Body of pancreas (tissue), 4 donors: ENCODE measurements at regions not wholly inside any gene's neighbourhood (a gene's known extent, or its start where the extent isn't known, plus 50 kb on each side); places are given as distances from the start of the nearest gene placed in this dataset.

Experiments
- ATAC-seq: fragments of 150-250 bp; one replicate; pipeline ENCODE4 v1.9.1; 2016
- DNase-seq, 4 donors: peaks; one replicate each; pipeline ENCODE4 v3.0.0-alpha.2; 2019
- H3K27ac ChIP-seq, 4 donors: fragments of 200-600 bp; sonication (generic); 1 replicate in 3 of 4; 2 replicates in 1 of 4; pipeline versions ENCODE4 v1.5.1 to v1.6.1; 2016 to 2019; ENCODE audit warnings: mild to moderate bottlenecking in 1 of 4, mixed read lengths in 1 of 4, moderate library complexity in 1 of 4
- H3K27me3 ChIP-seq, 2 donors: fragments of 200-600 bp; sonication (generic); one replicate each; pipeline ENCODE4 v1.6.0; 2016; ENCODE audit warnings: mild to moderate bottlenecking in 1 of 2
- H3K36me3 ChIP-seq, 2 donors: fragments of 200-600 bp; sonication (generic); replicated peaks in 1 of 2; 2 replicates each; pipeline ENCODE4 v1.5.1; 2016; ENCODE audit warnings: low read depth in 2 of 2; ENCODE audit not compliant: insufficient read depth in 1 of 2
- H3K4me1 ChIP-seq: fragments of 200-600 bp; sonication (generic); one replicate; pipeline ENCODE4 v1.6.0; 2016
- H3K4me3 ChIP-seq, 2 donors: fragments of 200-600 bp; sonication (generic); 1 replicate in 1 of 2; 2 replicates in 1 of 2; pipeline ENCODE4 v1.5.1; 2016 to 2019
- H3K9me3 ChIP-seq, 3 donors: fragments of 200-600 bp; sonication (generic); 1 replicate in 2 of 3; 2 replicates in 1 of 3; pipeline ENCODE4 v1.5.1; 2016
- POLR2A ChIP-seq, 3 donors: fragments of 450-650 bp; IDR thresholded peaks; one replicate each; pipeline ENCODE4 v1.6.1; 2016; ENCODE audit warnings: antibody characterized with exemption in 3 of 3, mild to moderate bottlenecking in 2 of 3
- WGBS, 2 donors: methylation state at CpG; one replicate each; pipeline ENCODE4 v1.1.5; 2017; 5-methylcytosine and 5-hydroxymethylcytosine counted together
- intact Hi-C: fragments of 100-400 bp; cut with DNase I; formaldehyde crosslinking; loops from one replicate; pipeline ENCODE4 v1.15.1; 2023
- TF ChIP-seq, protein P1 (sequence below), 7 experiments: fragments of 450-650 bp in 4 of 7; fragments of 200-600 bp in 3 of 7; sonication (generic) in 3 of 7; IDR thresholded peaks; one replicate each; pipeline ENCODE4 v1.5.1; 2016 to 2019; ENCODE audit warnings: antibody characterized with exemption in 7 of 7

- TF ChIP-seq, protein P1, sequence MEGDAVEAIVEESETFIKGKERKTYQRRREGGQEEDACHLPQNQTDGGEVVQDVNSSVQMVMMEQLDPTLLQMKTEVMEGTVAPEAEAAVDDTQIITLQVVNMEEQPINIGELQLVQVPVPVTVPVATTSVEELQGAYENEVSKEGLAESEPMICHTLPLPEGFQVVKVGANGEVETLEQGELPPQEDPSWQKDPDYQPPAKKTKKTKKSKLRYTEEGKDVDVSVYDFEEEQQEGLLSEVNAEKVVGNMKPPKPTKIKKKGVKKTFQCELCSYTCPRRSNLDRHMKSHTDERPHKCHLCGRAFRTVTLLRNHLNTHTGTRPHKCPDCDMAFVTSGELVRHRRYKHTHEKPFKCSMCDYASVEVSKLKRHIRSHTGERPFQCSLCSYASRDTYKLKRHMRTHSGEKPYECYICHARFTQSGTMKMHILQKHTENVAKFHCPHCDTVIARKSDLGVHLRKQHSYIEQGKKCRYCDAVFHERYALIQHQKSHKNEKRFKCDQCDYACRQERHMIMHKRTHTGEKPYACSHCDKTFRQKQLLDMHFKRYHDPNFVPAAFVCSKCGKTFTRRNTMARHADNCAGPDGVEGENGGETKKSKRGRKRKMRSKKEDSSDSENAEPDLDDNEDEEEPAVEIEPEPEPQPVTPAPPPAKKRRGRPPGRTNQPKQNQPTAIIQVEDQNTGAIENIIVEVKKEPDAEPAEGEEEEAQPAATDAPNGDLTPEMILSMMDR (IDR thresholded peaks at IDR 0.05), result no peak
- no peak for TF ChIP-seq POLR2A (IDR thresholded peaks at IDR 0.05)
- peaks cover 5% of the 10 kb centered on the region for H3K4me1 ChIP-seq
- DNase-seq (no peak), ATAC-seq (no peak)
- intact Hi-C loops, result no loop called here
- no peak overlapping the region for H3K4me3 ChIP-seq
- 24 to 45% methylated on average over 4 of the region's 4 CpGs for WGBS, 2 donors
- H3K9me3 ChIP-seq, result no peaks in the 10 kb centered on the region
- H3K27me3 ChIP-seq, result no peaks in the 10 kb centered on the region
- no peaks in the 10 kb centered on the region for H3K36me3 ChIP-seq
- no peak overlapping the region for H3K27ac ChIP-seq
Observed at GRCh38 chrX:119997570-119997969, 54.0 kb upstream of the NKAP start.

DNA sequence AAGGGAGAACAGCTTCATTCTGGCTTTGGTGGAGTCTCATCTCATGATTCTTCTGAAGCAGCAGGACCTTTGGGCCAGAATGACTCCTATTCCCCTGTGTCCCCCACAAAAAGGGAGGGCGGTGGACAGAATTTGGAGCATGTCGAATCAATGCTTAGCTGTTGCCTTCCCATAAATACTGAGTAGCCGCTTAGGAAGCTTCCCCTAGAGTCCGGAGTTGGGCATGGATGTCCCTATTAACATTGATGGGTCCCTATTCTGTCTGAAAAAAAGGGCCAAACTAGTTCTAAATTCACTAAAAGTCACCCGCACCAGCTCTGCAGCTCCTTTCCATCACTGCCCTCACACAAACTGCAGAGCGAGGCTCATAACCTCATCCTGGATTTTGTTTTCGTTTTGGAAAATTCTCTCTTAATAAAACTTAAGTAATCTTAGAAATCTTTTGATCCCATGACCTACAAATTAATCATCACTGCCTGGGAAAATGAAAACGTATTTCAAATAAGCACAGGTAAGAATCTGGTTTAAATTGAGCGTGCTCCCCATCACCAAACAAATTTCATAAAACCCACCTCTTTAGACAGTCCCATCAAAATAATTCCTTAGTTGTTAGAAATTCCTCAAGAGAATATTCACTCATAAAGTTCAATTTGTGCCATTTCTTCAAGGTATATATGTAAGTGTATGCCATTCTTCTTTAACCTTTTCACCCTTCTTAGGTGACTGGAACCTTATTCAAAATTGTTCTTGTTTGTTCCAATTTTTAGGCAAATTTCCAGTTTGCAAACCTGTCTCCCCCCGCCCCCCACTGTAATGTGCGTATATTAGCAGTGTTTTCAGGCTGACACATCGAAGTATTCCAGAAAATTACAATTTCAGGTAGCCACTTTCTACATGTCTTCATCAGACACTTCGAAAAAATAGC, 53.3 kb upstream of the NKAP start:
- no peak for ATAC-seq
- TF ChIP-seq, protein P1 (IDR thresholded peaks at IDR 0.05), result no peak
- no peak for TF ChIP-seq POLR2A (IDR thresholded peaks at IDR 0.05)
- Histone ChIP-seq H3K36me3 (no peaks in the 10 kb centered on the region), H3K27me3 (no peaks in the 10 kb centered on the region), H3K27ac (no peak overlapping the region), H3K4me3 (no peak overlapping the region), H3K9me3 (no peaks in the 10 kb centered on the region), H3K4me1 (peaks cover 5% of the 10 kb centered on the region)
- no peak for DNase-seq
- intact Hi-C loops, result no loop called here
- 40 to 53% methylated on average over 13 of the region's 13 CpGs for WGBS, 2 donors

DNA sequence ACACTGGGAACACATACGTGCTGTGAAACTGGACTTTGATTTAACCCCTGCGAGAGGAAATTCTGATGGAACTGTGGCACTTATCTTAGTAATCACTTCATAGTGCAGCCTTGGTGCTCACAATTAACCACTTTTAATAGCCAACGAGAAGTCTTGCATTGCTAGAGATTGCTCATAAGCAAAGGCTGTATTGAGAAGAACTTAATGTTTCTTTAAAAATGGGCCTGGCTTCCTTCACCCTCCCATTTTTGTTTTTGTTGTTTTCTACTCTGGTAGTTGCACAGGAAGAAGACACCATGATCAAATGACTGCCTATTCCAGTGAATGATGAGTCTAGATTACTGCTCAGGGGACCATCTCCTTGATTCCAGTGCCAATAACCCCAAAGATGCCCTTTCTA, 52.5 kb upstream of the NKAP start:
- H3K4me1 ChIP-seq, result peaks cover 5% of the 10 kb centered on the region
- no peak overlapping the region for H3K27ac ChIP-seq
- WGBS, 2 donors, result 13 to 24% methylated on average over 3 of the region's 3 CpGs
- H3K9me3 ChIP-seq, result no peaks in the 10 kb centered on the region
- H3K36me3 ChIP-seq, result no peaks in the 10 kb centered on the region
- no peaks in the 10 kb centered on the region for H3K27me3 ChIP-seq
- DNase-seq, result no peak
- TF ChIP-seq, protein P1 (IDR thresholded peaks at IDR 0.05), result no peak
- TF ChIP-seq POLR2A (IDR thresholded peaks at IDR 0.05), result no peak
- H3K4me3 ChIP-seq, result no peak overlapping the region
- intact Hi-C loops, result no loop called here
- ATAC-seq, result no peak
